GM12878 (cell line): ENCODE measurements at regions not wholly inside any gene's neighbourhood (a gene's known extent, or its start where the extent isn't known, plus 50 kb on each side); places are given as distances from the start of the nearest gene placed in this dataset.

ENCODE experiments used
- ATAC-seq: fragments of 200-7000 bp; cut with Tn5 transposase; 3 replicates; pipeline ENCODE4 v1.9.1; 2020; ENCODE audit warnings: mild to moderate bottlenecking, moderate library complexity
- BruUV-seq: library from RNA; stranded (reverse); fragments of 400-500 nt; replicated peaks from 2 replicates; lab custom pipeline; 2021; lab: Mats Ljungman, UMichigan
- CTCF ChIA-PET: fragments of 300-600 bp; sonication (Branson Sonifier 250); formaldehyde crosslinking; extraction: SDS; loops from one replicate; lab custom pipeline; 2021; ENCODE audit warnings: inconsistent platforms; lab: Yijun Ruan, JAX
- POLR2A ChIA-PET: fragments of 350-600 bp; formaldehyde crosslinking; extraction: SDS; loops from one replicate; lab custom pipeline; 2021; ENCODE audit warnings: inconsistent platforms; lab: Charles Lee
- RAD21 ChIA-PET: fragments of 300-600 bp; sonication (Branson Sonifier 250); formaldehyde crosslinking; loops from one replicate; lab custom pipeline; 2023; ENCODE audit warnings: antibody characterized with exemption; ENCODE audit not compliant: unreplicated experiment; lab: Charles Lee
- SMC1A ChIA-PET: fragments of 300-600 bp; sonication (Branson Sonifier 250); formaldehyde crosslinking; loops from one replicate; lab custom pipeline; 2023; ENCODE audit not compliant: unreplicated experiment, uncharacterized antibody; lab: Charles Lee
- DNase-seq: peaks from one replicate; pipeline ENCODE4 v3.0.0-alpha.2; 2011; ENCODE audit warnings: low read depth, low spot score
- FAIRE-seq: peaks from 3 replicates; lab custom pipeline; 2011; peaks lifted over from hg19 to GRCh38; lab: Jason Lieb, UNC
- H2AFZ ChIP-seq: 2 replicates; pipeline ENCODE4 v1.6.0; 2011; ENCODE audit warnings: low read depth, low read length, control low read depth; ENCODE audit not compliant: control insufficient read depth
- H3K27ac ChIP-seq: 2 replicates; pipeline ENCODE4 v1.5.1; 2011; ENCODE audit warnings: control low read depth; ENCODE audit not compliant: control insufficient read depth, insufficient read depth
- H3K27me3 ChIP-seq, 2 experiments: replicated peaks in 1 of 2; 2 replicates each; pipeline versions ENCODE4 v1.6.0 to v1.6.1; 2011; ENCODE audit warnings: low read length in 1 of 2; ENCODE audit not compliant: control insufficient read depth in 2 of 2, insufficient read depth in 2 of 2
- H3K36me3 ChIP-seq, 2 experiments: 2 replicates each; pipeline ENCODE4 v1.5.1; 2011; ENCODE audit warnings: low read length in 1 of 2; ENCODE audit not compliant: control insufficient read depth in 2 of 2, insufficient read depth in 2 of 2
- H3K4me1 ChIP-seq: 2 replicates; pipeline ENCODE4 v1.6.1; 2011; ENCODE audit warnings: mild to moderate bottlenecking, low read length, moderate library complexity, mixed read lengths; ENCODE audit not compliant: control insufficient read depth, insufficient read depth
- H3K4me2 ChIP-seq: 2 replicates; pipeline ENCODE4 v1.6.0; 2011; ENCODE audit warnings: control low read depth; ENCODE audit not compliant: control insufficient read depth, insufficient read depth
- H3K4me3 ChIP-seq: fragments of 200-600 bp; sonication (generic); 2 replicates; pipeline ENCODE4 v1.5.1; 2016
- H3K79me2 ChIP-seq: 2 replicates; pipeline ENCODE4 v1.6.0; 2011; ENCODE audit warnings: low read length; ENCODE audit not compliant: control insufficient read depth, insufficient read depth
- H3K9ac ChIP-seq: 2 replicates; pipeline ENCODE4 v1.8.0; 2011; ENCODE audit warnings: low read length, control low read depth, mixed read lengths; ENCODE audit not compliant: control insufficient read depth, insufficient read depth
- H3K9me3 ChIP-seq: replicated peaks from 3 replicates; pipeline ENCODE4 v1.5.1; 2011; ENCODE audit warnings: mild to moderate bottlenecking, low read length; ENCODE audit not compliant: control insufficient read depth, insufficient read depth
- H4K20me1 ChIP-seq: 2 replicates; pipeline ENCODE4 v1.6.0; 2011; ENCODE audit not compliant: control insufficient read depth, insufficient read depth
- CHD2 ChIP-seq: IDR thresholded peaks from 2 replicates; pipeline ENCODE4 v1.6.1; 2011; ENCODE audit warnings: low read depth, low read length, improper control_type of control experiment, borderline replicate concordance
- E2F8 ChIP-seq: fragments of 450-650 bp; IDR thresholded peaks from 2 replicates; pipeline ENCODE4 v1.6.1; 2018; ENCODE audit warnings: mild to moderate bottlenecking, low read depth, moderate library complexity; ENCODE audit not compliant: partially characterized antibody
- EZH2 ChIP-seq: IDR thresholded peaks from 2 replicates; pipeline ENCODE4 v1.6.1; 2012; ENCODE audit warnings: low read depth, mild to moderate bottlenecking, control low read depth, inconsistent platforms, low read length, borderline replicate concordance; ENCODE audit not compliant: control insufficient read depth
- IRF4 ChIP-seq: IDR thresholded peaks from 2 replicates; pipeline ENCODE4 v1.6.1; 2011; ENCODE audit warnings: low read depth, low read length
- MLLT1 ChIP-seq: fragments of 450-650 bp; IDR thresholded peaks from 2 replicates; pipeline ENCODE4 v1.6.1; 2016; ENCODE audit warnings: mild to moderate bottlenecking
- MTA2 ChIP-seq: fragments of 450-650 bp; IDR thresholded peaks from 2 replicates; pipeline ENCODE4 v1.6.1; 2016; ENCODE audit warnings: low read depth, mild to moderate bottlenecking, moderate library complexity
- PBX3 ChIP-seq: IDR thresholded peaks from 2 replicates; pipeline ENCODE4 v1.6.1; 2011; ENCODE audit warnings: mild to moderate bottlenecking, low read depth, low read length, moderate library complexity; ENCODE audit not compliant: insufficient replicate concordance
- PML ChIP-seq: IDR thresholded peaks from 2 replicates; pipeline ENCODE4 v1.6.1; 2012; ENCODE audit warnings: low read length, inconsistent platforms
- RUNX3 ChIP-seq: IDR thresholded peaks from 2 replicates; pipeline ENCODE4 v1.6.1; 2012; ENCODE audit warnings: low read length, inconsistent platforms
- SIX5 ChIP-seq: IDR thresholded peaks from 2 replicates; pipeline ENCODE4 v1.6.1; 2011; ENCODE audit warnings: mild to moderate bottlenecking, low read depth, low read length, moderate library complexity; ENCODE audit not compliant: severe bottlenecking
- SREBF1 ChIP-seq: IDR thresholded peaks from 2 replicates; pipeline ENCODE4 v1.6.1; 2012; ENCODE audit warnings: mild to moderate bottlenecking, low read length
- ZNF217 ChIP-seq: fragments of 450-650 bp; IDR thresholded peaks from 2 replicates; pipeline ENCODE4 v1.6.1; 2017; ENCODE audit warnings: antibody characterized with exemption, mild to moderate bottlenecking
- ZNF274 ChIP-seq: IDR thresholded peaks from one replicate; pipeline ENCODE4 v1.8.0; 2011; ENCODE audit not compliant: insufficient read length, insufficient read depth
- ZNF592 ChIP-seq: fragments of 450-650 bp; IDR thresholded peaks from 2 replicates; pipeline ENCODE4 v1.6.1; 2017; ENCODE audit warnings: mild to moderate bottlenecking, moderate library complexity
- ZZZ3 ChIP-seq: IDR thresholded peaks from 2 replicates; pipeline ENCODE4 v1.6.1; 2011; ENCODE audit warnings: low read depth; ENCODE audit not compliant: control insufficient read depth, insufficient read length
- WGBS: methylation state at CpG from one replicate; pipeline ENCODE4 v1.1.6; 2016; ENCODE audit warnings: low lambda C conversion rate; ENCODE audit not compliant: insufficient replicate concordance, insufficient coverage; ENCODE audit errors: missing lambda C conversion rate; 5-methylcytosine and 5-hydroxymethylcytosine counted together
- in situ Hi-C: fragments of 300-500 bp; cut with MboI; formaldehyde crosslinking; loops from 9 replicates; pipeline ENCODE4 v1.14.3; 2018; ENCODE audit warnings: mixed read lengths
- intact Hi-C: fragments of 100-400 bp; cut with micrococcal nuclease; formaldehyde crosslinking; loops from one replicate; pipeline ENCODE4 v1.14.2; 2022; ENCODE audit not compliant: unreplicated experiment

GRCh38 chr10:4440260-4440659 is 385.7 kb upstream of the AKR1E2 start:
- in situ Hi-C loops: no loop called here
- SMC1A ChIA-PET: no interaction called here
- no peak for FAIRE-seq
- CTCF ChIA-PET: no interaction called here
- Histone ChIP-seq H3K4me1 (no peaks in the 10 kb centered on the region), H3K36me3 (no peaks in the 10 kb centered on the region), H3K27me3 (no peaks in the 10 kb centered on the region), H4K20me1 (no peaks in the 10 kb centered on the region), H3K79me2 (no peaks in the 10 kb centered on the region), H3K4me3 (no peak overlapping the region), H2AFZ (no peak overlapping the region), H3K9ac (no peak overlapping the region), H3K27ac (no peak overlapping the region), H3K9me3 (no peaks in the 10 kb centered on the region; the same call in 1 of the 3 replicates), H3K4me2 (no peak overlapping the region)
- RAD21 ChIA-PET: no interaction called here
- WGBS: 61% methylated on average over 5 of the region's 5 CpGs
- intact Hi-C loops: no loop called here
- BruUV-seq: no TSS peak
- ATAC-seq: no peak
- POLR2A ChIA-PET: no interaction called here
- DNase-seq: no peak
- no peak for TF ChIP-seq SIX5
- no peak for TF ChIP-seq IRF4
- no peak for TF ChIP-seq MTA2
- TF ChIP-seq ZZZ3: no peak
- TF ChIP-seq E2F8: no peak
- TF ChIP-seq CHD2: no peak
- no peak for TF ChIP-seq ZNF592
- TF ChIP-seq RUNX3: no peak
- no peak for TF ChIP-seq PBX3
- no peak for TF ChIP-seq EZH2
- no peak for TF ChIP-seq ZNF217
- no peak for TF ChIP-seq SREBF1
- no peak for TF ChIP-seq PML
- no peak for TF ChIP-seq MLLT1
- no peak for TF ChIP-seq ZNF274
